SK-N-SH treated with all-trans-retinoic acid at 6 μM for 48 hours (cell line): ENCODE measurements at regions not wholly inside any gene's neighbourhood (a gene's known extent, or its start where the extent isn't known, plus 50 kb on each side); places are given as distances from the start of the nearest gene placed in this dataset.

Source experiments
- RARB ChIP-seq: fragments of 250-450 bp; sonication (Bioruptor Pico); IDR thresholded peaks from 2 replicates; pipeline ENCODE4 v1.8.0; 2021; ENCODE audit warnings: mild to moderate bottlenecking, moderate library complexity
- ZNF565 ChIP-seq: fragments of 450-650 bp; formaldehyde crosslinking; conservative IDR thresholded peaks from 2 replicates; pipeline ENCODE4 v1.5.0; 2020; ENCODE audit warnings: low read depth, mild to moderate bottlenecking, moderate library complexity
- TF ChIP-seq, protein P1 (sequence below): fragments of 250-450 bp; sonication (Bioruptor Pico); IDR thresholded peaks from 2 replicates; pipeline ENCODE4 v1.8.0; 2021; ENCODE audit warnings: low read depth, mild to moderate bottlenecking, moderate library complexity, borderline replicate concordance

DNA sequence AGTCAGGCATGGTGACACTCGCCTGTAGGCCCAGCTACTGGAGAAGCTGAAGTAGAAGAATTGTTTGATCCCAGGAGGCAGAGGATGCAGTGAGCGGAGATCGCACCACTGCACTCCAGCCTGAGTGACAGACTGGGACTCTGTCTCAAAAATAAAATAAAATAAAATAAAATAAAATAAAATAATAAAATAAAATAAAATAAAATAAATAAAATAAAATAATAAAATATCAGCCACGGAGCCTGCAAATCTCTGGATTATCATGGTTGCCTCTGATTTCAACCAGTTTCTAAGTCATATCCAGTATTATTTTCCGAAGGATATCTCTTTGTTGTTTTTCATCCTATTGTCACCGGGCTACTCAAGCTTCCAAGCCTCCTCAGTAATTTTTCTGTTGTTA lies 51.7 kb upstream of the FZD8 start (continued):
- TF ChIP-seq, protein P1, sequence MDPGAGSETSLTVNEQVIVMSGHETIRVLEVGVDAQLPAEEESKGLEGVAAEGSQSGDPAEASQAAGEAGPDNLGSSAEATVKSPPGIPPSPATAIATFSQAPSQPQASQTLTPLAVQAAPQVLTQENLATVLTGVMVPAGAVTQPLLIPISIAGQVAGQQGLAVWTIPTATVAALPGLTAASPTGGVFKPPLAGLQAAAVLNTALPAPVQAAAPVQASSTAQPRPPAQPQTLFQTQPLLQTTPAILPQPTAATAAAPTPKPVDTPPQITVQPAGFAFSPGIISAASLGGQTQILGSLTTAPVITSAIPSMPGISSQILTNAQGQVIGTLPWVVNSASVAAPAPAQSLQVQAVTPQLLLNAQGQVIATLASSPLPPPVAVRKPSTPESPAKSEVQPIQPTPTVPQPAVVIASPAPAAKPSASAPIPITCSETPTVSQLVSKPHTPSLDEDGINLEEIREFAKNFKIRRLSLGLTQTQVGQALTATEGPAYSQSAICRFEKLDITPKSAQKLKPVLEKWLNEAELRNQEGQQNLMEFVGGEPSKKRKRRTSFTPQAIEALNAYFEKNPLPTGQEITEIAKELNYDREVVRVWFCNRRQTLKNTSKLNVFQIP (CRISPR knock-in tag) = no peak
- no peak for TF ChIP-seq ZNF565 (CRISPR knock-in tag)
- no peak for TF ChIP-seq RARB
